Stimulated activated CD8-positive, alpha-beta memory T cell treated with anti-CD3 and anti-CD28 coated beads, Interleukin-4, amount 100 ng/mL, for 24 hours (primary cell): ENCODE measurements at regions not wholly inside any gene's neighbourhood (a gene's known extent, or its start where the extent isn't known, plus 50 kb on each side); places are given as distances from the start of the nearest gene placed in this dataset.

Experiments used
- DNase-seq: peaks from one replicate; pipeline ENCODE4 v3.0.0-alpha.2; 2020; ENCODE audit warnings: low read depth

DNA sequence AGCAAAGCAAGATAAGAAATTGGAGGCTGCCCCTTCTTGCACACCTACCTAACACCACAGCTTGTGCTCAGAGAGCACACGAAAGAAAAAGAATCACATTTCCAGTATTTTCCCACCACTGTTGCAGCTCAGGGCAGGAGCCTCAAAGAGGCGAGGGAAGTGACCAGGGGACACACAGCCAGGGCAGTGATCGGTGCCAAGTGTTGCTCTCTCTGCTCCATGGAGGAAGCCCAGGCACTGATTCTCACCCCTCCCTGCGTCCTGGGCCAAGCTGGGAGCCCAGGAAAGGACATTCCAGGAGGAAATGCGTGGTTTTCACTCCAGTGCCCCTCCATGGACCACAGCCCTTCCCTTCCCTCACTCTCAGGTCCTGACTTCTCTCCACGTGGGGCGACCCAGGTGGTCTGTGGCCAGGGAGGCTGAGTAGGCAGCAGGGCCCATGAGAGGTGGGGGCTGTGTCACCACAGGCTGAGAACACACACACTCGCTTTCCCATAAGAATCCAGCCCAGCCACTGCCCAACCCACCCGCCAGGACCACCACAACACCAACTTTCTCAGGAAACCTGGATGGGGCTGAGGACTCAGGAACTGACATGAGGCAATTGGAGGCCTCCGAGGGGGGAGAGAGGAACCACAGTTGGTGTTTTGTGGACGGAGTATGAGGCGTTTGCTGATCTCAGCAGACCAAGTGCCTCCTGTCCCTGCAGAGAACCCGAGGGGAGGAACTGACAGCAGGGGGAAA is 81.7 kb upstream of the MAFB start:
- DNase-seq: no peak

DNA sequence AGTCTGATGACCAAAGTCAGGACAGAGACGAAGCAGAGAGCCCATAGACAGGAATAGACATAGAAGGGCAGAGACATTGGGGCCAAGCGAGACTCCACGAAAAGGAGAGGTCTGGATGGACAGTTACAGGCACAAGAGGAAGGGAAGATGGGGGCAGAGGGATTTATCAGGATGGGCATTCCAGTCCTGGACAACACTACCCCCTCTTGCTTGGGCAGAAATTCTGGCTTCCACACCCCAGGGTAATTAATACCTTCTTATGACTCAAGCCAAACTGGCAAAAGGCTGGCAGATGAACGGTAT is 82.2 kb upstream of the MAFB start:
- DNase-seq: no peak

DNA sequence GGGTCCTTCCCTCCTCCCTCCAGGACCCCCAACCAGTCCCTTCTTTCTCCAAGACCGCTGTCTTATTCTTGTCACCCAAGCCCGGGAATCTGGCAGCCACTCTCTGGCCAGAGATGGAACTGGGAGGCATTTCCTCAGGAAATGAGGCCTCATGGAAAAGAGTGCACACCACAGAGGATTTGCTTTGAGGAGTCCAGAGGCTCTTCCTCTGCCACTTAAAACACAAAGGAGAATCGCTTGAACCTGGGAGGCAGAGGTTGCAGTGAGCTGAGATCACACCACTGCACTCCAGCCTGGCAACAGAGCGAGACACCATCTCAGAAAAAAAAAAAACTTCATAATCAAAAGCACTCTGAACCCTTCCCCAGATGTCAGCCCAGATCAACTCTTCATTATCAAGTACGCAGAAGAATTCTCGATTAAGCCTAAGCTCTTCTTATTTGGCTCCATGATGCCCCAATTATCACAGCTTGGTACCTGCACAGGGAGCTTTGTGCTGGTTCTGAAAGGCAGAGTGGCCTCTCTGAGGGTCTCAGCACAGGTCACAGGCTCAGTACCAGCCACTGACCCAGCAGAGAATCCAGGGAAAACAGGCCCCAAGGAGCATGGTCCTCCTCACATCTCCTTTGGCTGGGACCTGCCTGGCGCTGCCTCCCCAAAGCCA is 82.9 kb upstream of the MAFB start:
- DNase-seq: no peak

DNA sequence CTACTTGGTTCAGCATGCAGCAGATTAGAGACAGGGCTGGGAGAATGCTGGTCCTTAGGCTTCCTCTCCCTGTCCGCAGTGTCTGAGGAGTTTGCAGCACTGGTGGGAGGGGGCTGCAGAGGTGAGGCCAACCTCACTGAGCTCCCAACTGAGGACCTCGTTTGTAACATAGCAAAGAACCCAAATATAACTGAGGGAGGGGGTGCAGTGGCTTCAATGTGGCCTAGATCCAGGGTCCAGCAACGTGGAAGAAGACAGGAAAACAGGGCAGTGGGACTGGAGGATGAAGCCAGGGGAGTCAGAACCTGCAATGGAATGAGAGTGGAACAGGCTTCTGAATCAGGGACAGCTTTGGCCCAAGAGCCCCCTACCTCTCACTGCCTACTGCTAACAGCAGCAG is 84.3 kb upstream of the MAFB start:
- DNase-seq: no peak

DNA sequence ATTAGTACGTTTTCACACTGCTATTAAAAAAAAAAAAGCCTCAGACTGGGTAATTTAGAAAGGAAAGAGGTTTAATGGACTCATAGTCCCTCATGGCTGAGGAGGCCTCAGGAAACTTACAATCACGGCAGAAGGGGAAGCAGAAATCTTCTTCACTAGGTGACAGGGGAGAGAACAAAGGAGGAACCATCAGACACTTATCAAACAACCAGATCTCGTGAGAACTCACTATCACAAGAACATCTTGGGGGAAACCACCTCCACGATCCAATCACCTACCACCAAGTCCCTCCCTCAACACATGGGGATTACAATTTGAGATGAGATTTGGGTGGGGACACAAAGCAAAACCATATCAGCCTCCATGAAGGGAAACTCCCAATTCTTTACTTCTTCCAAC is 85.2 kb upstream of the MAFB start:
- DNase-seq: no peak

DNA sequence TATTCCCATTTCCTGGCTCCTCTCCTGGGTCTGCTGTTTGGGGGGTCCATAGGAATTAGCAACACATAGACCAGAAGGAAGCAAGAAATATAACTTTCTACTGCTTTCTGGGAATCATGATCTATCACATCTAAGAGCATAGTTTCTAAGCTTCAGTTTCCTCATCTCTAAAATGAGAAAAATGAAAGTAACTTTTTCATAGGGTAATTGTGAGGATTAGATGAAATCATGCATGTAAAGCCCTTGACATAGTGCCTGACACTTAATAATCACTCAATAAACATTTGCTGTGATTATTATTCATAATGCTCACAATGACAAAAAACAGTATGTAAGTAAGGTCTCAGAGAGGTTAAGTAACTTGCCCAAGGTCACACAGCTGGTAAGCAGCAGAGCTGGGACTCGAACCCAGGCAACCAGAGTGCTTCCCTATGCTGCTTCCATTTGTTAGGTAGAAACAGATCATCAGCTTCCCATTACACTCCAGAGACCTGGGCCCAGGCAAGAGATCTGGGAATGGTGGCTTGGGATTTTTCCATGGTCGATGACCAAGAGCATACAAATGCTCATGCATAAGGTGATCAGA is 86.6 kb upstream of the MAFB start:
- DNase-seq: no peak

DNA sequence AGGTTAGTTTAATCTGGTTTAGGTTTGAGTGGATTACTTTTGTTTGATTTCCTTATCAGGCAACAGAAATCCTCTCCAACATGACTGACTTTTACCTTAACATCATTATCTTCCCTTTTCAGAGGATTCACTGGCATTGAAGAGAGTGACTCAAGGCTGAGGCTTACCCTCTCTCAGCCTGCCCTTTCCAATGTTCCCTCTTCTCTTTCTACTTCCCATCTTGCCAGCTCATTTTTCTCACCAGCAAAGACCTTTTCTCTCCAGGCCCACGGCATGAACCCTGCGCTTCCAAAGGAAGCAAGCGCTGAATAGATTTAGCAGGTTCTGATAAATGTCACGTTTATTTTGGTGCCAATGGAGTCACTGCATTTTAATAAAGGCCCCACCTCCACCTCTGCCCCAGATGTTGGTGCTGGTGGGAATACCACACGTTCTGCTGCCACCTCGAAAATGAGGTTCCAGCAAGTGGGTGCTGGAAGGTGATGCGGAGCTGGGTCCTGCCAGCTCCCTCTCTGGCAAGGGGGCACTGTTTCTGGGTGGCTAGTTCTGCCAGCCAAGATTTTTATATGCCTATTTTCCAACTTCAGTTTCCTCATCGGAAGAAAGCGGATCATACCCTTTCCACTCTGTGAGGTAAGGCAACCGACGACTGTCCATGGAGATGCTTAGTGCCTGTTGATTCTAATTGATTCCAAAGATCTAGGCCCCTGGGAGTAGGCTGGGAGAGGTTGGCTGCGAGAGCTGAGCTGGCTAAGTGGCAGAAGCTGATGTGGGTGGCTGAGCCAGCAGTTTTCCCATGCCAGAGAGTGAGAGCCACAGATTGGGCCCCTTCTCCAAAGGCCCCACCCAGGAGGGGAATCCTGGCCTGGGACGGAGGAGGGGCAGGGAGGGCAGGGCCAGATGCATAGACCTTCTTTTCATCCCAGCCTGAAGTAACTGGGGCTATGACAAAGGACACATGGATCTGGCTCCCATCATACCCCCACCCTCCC is 87.7 kb upstream of the MAFB start:
- DNase-seq: no peak

DNA sequence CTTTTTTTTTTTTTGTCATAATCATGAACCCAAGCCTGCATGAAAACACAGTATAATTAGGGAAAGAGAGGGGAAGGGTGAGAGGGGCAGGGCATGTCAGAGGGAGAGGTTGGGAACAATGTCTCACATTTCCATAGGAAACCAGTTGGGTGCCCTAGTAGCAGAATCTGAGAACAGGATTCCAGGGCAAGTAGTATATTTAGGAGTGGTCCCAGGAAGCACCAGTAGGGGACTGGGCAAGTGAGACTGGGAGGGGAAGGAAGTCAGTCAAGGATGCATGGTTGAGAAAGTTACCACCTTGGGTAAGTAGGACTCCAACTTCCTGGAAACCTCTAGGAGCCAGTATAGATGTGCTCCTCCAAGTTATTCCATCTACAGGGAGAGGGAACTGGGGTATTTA is 88.6 kb upstream of the MAFB start:
- DNase-seq: no peak

DNA sequence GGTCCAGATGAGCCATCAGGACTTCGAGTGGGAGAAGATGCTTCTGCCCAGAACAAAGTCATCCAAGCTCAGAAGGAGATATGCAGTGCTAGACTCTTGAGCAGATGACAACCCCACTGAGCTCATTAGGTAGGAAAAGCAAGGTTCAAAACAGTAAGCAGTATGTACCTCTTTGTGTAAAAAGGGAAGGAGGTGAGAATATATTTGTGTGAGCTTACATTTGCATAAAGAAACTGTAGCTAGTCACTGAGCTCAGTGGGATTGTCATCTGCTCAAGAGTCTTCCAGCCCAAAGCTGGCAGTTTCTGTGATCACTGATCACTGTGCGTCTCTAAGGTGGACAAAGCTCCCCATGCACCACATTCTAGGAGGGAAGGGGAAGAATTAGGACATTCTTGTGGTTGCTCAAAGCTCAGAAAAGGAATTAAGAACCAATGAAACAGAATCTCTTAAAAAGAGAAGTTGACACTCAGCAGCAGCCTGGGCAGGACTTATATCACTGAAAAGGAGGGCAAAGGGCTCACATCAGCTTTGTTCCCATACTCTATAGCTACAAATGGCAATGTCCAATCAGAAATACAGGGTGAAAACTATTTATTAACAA is 90.0 kb upstream of the MAFB start:
- DNase-seq: no peak

DNA sequence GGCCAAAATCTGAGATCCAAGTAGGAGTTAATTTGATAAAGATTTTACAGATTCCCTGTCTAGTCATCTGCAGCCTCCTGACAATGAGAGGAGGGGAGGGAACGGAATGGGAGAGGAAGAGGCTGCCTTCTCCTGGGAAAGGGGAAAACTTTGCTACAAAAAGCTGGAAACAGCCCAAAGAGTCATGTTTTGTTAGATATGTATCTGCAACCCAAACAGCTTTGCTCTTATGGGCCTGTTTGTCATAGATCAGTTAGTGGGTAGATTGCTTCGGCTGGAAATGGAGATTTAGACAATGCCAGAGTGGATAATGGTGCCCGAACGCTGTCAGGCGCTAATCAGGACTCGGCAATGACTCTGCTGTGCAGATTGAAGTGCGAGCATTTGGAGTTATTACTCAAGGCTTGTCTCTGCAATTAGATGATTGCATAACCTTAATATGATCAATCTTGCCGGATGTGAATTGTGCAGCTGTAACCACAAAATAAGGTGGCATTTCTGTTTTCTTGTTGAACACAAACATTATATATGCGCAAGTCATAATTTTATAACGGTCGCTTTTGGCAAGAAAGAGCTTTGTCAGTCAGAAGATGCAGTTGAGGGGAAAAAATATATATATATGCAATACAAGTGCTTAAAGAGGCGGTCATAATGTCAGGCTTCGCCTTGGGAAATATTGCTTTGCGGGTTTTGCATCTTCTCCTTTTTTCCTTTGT is 92.4 kb upstream of the MAFB start:
- DNase-seq: no peak

DNA sequence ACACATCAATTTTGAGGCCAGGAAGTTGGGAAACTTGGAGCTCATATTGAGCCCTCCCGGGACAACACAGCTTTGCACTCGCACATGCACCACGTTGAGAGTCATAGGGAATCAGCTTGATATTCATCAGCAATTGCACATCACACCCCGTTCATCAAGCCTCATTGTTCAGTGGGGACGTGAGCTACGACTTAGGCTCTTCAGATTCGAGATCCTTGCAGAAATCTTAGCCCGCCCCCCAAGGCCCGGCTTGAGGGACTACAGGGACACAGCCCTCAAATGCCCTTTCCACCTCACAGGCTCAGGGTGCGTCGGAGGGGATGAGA is 93.0 kb upstream of the MAFB start:
- no peak for DNase-seq

DNA sequence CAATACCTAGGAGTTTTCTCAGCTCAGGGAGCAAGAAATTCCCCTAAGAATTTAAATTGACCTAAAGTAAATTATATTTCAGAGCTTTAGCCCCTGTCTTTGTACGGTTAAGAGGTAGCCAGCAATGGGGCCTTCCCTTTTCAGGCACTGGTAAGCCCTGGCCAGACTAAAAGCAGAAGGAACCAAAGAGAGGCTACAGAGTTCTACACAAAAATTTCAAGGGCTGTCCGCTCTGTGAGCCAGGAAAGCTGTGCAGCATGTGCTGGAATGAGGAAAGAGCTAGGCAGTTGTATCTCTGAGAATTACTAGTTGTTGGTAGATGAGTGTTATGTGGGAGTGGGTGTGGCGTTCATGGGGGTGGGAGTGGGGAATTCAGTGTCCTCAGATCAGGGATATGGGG is 96.3 kb upstream of the MAFB start:
- DNase-seq: no peak

DNA sequence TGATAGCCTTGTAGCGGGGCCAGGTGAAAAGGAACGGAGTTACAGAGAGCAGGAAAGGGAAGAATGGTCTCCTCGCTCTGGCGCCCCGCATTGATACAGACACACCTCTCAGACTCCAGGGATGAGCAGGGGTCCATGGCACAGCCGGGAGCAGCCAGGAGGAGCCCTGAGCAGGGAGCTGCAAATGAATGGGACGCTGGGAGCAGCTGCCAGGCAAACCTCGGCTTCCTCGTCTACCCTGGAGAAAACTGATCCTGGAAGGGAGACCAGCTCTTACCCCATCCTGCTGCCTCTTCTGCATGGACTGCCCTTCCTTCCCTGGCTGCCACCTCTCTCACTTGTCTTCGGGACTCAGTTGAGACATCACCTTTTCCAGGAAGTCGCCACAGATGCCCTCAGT is 97.3 kb upstream of the MAFB start:
- no peak for DNase-seq

DNA sequence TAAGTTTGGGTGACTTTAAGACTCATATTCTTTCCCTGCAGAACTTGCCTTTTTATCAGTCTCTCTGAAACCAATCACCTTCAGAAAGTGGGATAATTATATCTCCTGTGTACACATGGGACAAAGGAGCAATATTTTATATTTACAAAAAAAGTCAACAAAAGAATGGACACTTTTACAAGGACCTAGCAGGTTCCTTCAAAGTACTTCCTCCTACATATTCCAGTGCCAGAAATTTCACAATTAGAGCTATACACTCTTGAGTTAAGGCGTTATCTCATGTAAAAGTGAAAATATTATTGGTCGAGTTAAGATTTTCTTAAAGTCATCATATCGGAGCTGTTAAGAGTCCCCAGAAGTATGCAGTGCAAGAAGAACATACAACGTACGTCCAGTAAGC is 98.9 kb upstream of the MAFB start:
- DNase-seq: no peak

DNA sequence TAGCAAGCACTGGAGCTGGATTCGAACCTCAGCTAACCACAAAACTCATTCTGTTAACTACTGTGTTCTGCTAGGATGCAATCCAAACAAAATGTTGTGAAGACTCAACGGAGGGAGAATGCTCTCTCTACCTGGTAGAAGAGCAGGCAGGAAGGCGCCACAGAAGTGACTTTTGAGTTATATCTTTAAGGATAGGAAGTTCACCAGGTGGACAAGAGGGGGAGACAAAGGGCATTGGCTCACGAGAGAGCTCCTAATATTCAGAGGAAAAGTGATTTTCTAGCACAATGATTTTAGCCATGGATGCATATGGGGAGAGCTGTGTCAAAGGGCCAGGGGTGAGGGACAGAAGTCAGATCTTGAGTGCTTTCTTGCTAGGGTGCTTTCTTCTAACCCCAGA is 108.4 kb upstream of the MAFB start:
- no peak for DNase-seq

DNA sequence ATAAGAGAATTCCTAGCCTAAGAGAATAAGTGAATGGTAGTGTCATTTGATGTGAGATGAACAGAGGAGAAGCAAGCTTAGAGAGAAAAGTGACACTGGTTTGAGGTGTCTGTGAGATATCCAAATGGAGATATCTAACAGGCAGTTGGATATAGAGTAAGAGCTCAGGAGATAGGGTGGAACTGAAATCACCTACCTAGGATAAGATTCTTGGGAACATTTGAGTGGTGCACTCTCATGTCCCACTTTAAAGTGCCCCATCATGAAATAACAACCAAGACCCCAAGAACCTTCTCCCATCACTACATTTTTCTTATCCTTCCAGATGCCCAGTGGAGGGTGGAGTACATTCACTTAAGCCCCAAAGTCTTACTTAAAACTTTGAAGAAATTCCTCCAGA is 109.0 kb upstream of the MAFB start:
- DNase-seq: no peak

DNA sequence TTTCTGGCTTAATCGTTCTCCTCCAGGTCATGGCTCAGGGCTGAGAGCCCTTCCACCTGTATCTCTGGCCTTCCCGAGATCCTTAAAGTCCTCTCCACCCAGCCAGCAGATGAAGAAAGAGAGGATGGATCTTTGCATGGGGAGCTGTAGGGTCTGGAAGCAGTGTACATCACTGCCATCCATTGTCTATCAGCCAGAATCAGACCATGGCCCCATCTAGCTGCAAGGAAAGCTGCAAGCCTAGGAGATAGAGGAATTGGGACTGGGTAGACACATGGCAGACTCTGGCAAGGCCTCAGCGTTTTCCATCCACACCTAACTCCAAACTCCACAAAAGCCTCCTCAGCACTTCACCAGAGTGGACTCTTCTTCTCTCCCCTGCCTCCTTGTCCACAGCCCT is 113.8 kb upstream of the MAFB start:
- no peak for DNase-seq

DNA sequence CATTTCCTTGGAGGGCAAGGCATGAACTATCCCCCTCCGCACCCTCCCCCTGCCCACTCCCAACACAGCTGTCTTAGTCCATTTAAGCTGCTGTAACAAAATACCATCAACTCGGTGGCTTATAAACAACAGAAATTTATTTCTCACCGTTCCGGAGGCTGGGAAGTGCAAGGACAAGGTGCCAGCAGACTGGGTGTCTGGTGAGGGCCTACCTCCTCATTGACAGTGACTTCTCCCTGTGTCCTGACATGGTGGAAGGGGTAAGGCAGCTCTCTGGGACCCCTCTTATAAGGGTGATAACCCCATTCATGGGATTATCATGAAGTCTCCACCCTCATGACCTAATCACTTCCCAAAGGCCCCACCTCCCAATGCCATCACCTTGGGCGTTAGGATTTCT is 114.3 kb upstream of the MAFB start:
- DNase-seq: no peak

DNA sequence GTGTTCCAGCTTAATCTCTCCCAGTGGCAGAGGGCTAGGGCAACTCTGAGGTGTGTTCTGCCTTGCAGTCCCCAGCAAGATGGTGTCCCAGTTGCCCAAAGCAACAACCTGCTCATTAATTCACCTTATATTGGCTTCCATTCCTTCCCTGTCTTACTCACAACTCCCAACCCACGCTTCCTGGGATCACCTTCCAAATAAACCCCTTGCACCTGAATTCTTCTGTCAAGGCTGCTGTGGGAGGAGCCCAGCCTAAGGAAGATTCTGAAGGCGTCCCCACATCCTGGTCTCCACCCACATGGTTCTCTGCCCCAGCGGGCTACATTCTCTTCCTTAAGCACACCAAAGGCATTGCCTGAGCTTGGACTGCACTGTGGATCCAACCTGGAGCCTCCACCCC is 116.6 kb upstream of the MAFB start:
- no peak for DNase-seq

DNA sequence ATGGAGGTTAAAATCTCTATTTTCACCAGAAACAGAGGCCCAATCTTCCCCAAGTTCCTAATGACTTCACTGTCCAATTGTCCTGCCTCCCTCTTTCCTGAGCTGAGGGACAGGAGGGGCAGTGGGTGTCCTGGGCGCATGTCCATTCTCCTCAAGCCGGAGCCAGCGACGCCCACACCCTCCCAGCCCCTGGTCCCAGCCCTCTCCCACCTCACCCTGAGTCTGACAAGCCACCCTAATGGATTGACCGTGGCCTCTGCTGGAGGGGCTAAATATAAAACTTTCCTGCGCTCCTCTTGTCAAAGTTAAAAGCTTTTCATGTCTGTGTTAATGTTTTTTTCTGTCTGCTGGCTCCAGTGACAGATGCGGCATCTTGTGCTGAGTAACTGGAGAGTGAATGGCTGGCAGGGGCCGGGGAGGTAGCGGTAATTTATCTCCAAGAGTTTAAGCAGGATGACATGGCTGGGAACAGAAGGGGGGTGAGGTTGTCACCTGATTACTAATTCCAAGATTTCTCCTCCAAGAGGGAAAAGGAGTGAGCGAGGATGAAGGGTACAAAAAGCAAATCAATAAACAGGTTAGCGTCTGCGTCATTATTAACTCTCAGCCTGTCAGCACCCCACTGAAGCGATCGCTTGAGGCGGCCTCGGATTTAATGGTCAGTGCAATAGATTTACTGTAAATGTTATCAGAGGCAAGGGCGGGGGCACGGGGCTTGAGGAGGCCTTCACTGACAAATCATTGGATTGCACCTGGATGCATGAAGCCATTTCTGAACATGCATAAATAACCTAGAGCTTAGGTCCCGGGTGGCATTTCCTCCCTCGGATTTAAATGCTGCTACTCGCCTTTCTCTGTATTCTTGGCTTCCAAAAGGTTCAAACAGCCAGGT is 118.1 kb upstream of the MAFB start:
- no peak for DNase-seq

DNA sequence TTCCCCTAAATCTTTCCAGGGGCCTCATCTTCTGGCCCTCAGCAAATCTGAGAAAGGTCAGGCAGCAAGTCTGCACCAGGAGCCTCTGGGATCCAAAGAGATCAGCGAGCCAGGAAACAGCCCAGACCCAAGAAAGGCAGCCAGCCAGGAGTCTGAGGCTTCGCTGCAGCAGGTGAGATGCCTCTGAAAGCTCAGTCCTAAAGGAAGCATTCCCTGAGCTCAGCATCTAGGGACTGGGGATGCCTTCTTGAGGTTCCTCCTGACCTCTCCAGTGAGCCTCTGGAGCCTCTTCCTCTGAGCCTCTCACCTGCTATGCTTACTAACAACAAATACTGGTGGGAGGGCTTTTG is 118.8 kb upstream of the MAFB start:
- no peak for DNase-seq
